Erythroblast (primary cell): ENCODE measurements at regions not wholly inside any gene's neighbourhood (a gene's known extent, or its start where the extent isn't known, plus 50 kb on each side); places are given as distances from the start of the nearest gene placed in this dataset.

Experiments used
- GATA1 ChIP-seq: IDR thresholded peaks from 2 replicates; pipeline ENCODE4 v1.6.1; 2011; ENCODE audit warnings: low read depth, mild to moderate bottlenecking, control low read depth, low read length, moderate library complexity
- POLR2A ChIP-seq: IDR thresholded peaks from 2 replicates; pipeline ENCODE4 v1.6.1; 2011; ENCODE audit warnings: mild to moderate bottlenecking, low read length

- TF ChIP-seq POLR2A = no peak
- no peak for TF ChIP-seq GATA1
These were observed 914.5 kb upstream of the FAT3 start for GRCh38 chr11:91310085-91310484.
